Testis (tissue), 2 donors: ENCODE measurements at regions not wholly inside any gene's neighbourhood (a gene's known extent, or its start where the extent isn't known, plus 50 kb on each side); places are given as distances from the start of the nearest gene placed in this dataset.

Experiments
- POLR2A ChIP-seq: fragments of 450-650 bp; IDR thresholded peaks from one replicate; pipeline ENCODE4 v1.6.1; 2017; ENCODE audit warnings: antibody characterized with exemption, mild to moderate bottlenecking, moderate library complexity
- TF ChIP-seq, protein P1 (sequence below), 3 experiments: fragments of 450-650 bp in 2 of 3; fragments of 200-600 bp in 1 of 3; sonication (generic) in 1 of 3; IDR thresholded peaks; one replicate each; pipeline ENCODE4 v1.5.1; 2016 to 2019; ENCODE audit warnings: antibody characterized with exemption in 3 of 3, mild to moderate bottlenecking in 2 of 3, moderate library complexity in 1 of 3

- TF ChIP-seq, protein P1, sequence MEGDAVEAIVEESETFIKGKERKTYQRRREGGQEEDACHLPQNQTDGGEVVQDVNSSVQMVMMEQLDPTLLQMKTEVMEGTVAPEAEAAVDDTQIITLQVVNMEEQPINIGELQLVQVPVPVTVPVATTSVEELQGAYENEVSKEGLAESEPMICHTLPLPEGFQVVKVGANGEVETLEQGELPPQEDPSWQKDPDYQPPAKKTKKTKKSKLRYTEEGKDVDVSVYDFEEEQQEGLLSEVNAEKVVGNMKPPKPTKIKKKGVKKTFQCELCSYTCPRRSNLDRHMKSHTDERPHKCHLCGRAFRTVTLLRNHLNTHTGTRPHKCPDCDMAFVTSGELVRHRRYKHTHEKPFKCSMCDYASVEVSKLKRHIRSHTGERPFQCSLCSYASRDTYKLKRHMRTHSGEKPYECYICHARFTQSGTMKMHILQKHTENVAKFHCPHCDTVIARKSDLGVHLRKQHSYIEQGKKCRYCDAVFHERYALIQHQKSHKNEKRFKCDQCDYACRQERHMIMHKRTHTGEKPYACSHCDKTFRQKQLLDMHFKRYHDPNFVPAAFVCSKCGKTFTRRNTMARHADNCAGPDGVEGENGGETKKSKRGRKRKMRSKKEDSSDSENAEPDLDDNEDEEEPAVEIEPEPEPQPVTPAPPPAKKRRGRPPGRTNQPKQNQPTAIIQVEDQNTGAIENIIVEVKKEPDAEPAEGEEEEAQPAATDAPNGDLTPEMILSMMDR (IDR thresholded peaks at IDR 0.05), result no peak
- no peak for TF ChIP-seq POLR2A
Measured at GRCh38 chr2:173611121-173611520, 256.4 kb downstream of the CDCA7 start.
